H1 (cell line): ENCODE measurements at regions not wholly inside any gene's neighbourhood (a gene's known extent, or its start where the extent isn't known, plus 50 kb on each side); places are given as distances from the start of the nearest gene placed in this dataset.

Experiments
- CTCF ChIA-PET: fragments of 300-600 bp; sonication (Branson Sonifier 250); formaldehyde crosslinking; loops from one replicate; lab custom pipeline; 2021; ENCODE audit not compliant: partially characterized antibody; lab: Charles Lee
- POLR2A ChIA-PET: fragments of 300-600 bp; sonication (Branson Sonifier 250); formaldehyde crosslinking; loops from one replicate; lab custom pipeline; 2021; ENCODE audit warnings: inconsistent platforms; ENCODE audit not compliant: partially characterized antibody; lab: Charles Lee
- DNase-seq, 2 experiments: peaks; one replicate each; pipeline versions ENCODE4 v3.0.0 to v3.0.0-alpha.2; 2010 to 2022; ENCODE audit warnings: low spot score in 2 of 2, low read depth in 1 of 2, mixed read lengths in 1 of 2
- FAIRE-seq: peaks from 2 replicates; lab custom pipeline; 2011; peaks lifted over from hg19 to GRCh38; lab: Jason Lieb, UNC
- H2AFZ ChIP-seq: 2 replicates; pipeline ENCODE4 v1.8.1; 2012; ENCODE audit warnings: low read length, inconsistent platforms
- H2AK5ac ChIP-seq: 2 replicates; pipeline ENCODE4 v1.6.1; 2013; ENCODE audit warnings: low read depth, low read length
- H2BK120ac ChIP-seq: replicated peaks from 2 replicates; pipeline ENCODE3; 2013; ENCODE audit warnings: low read depth, low read length, inconsistent platforms
- H2BK12ac ChIP-seq: 2 replicates; pipeline ENCODE4 v1.6.1; 2013; ENCODE audit warnings: low read depth, low read length
- H2BK15ac ChIP-seq: 2 replicates; pipeline ENCODE4 v1.6.1; 2013; ENCODE audit warnings: low read length
- H2BK20ac ChIP-seq: 2 replicates; pipeline ENCODE4 v1.6.1; 2013; ENCODE audit warnings: low read length
- H2BK5ac ChIP-seq: 2 replicates; pipeline ENCODE4 v1.6.1; 2013; ENCODE audit warnings: low read depth, low read length
- H3K14ac ChIP-seq: 2 replicates; pipeline ENCODE4 v1.6.1; 2013; ENCODE audit warnings: inconsistent platforms; ENCODE audit not compliant: insufficient read length
- H3K18ac ChIP-seq: 2 replicates; pipeline ENCODE4 v1.6.1; 2013; ENCODE audit warnings: low read length; ENCODE audit errors: extremely low read depth
- H3K23ac ChIP-seq: 2 replicates; pipeline ENCODE4 v1.6.1; 2013; ENCODE audit warnings: inconsistent platforms; ENCODE audit not compliant: insufficient read length
- H3K23me2 ChIP-seq: 2 replicates; pipeline ENCODE4 v1.6.1; 2013; ENCODE audit warnings: low read depth, low read length
- H3K27ac ChIP-seq: 2 replicates; pipeline ENCODE4 v1.6.1; 2011; ENCODE audit warnings: low read depth, low read length, inconsistent platforms
- H3K27me3 ChIP-seq, 4 experiments: replicated peaks in 1 of 4; 1 replicate in 1 of 4; 2 replicates in 3 of 4; pipeline versions ENCODE4 v1.6.1 to v1.8.1; 2011 to 2013; ENCODE audit warnings: low read length in 3 of 4, mild to moderate bottlenecking in 3 of 4, inconsistent platforms in 2 of 4, mixed read lengths in 2 of 4, moderate library complexity in 1 of 4; ENCODE audit not compliant: control insufficient read depth in 3 of 4, insufficient read depth in 3 of 4; ENCODE audit errors: extremely low read depth in 1 of 4
- H3K36me3 ChIP-seq, 4 experiments: 2 replicates each; pipeline versions ENCODE4 v1.6.1 to v1.8.1; 2011 to 2013; ENCODE audit warnings: mild to moderate bottlenecking in 4 of 4, low read length in 3 of 4, moderate library complexity in 2 of 4, control low read depth in 1 of 4, inconsistent platforms in 1 of 4; ENCODE audit not compliant: insufficient read depth in 4 of 4, control insufficient read depth in 2 of 4
- H3K4ac ChIP-seq: replicated peaks from 2 replicates; pipeline ENCODE3; 2013; ENCODE audit warnings: low read length, low read depth, mixed read lengths, inconsistent platforms; ENCODE audit not compliant: insufficient read length
- H3K4me1 ChIP-seq, 4 experiments: replicated peaks in 1 of 4; 1 replicate in 1 of 4; 2 replicates in 3 of 4; pipeline versions ENCODE4 v1.6.1 to v1.8.1; 2011 to 2013; ENCODE audit warnings: low read length in 3 of 4, inconsistent platforms in 2 of 4, mixed read lengths in 1 of 4; ENCODE audit not compliant: insufficient read depth in 4 of 4, control insufficient read depth in 3 of 4
- H3K4me2 ChIP-seq, 2 experiments: 2 replicates each; pipeline versions ENCODE4 v1.6.1 to v1.8.1; 2011 to 2013; ENCODE audit warnings: low read depth in 2 of 2, low read length in 2 of 2, control low read depth in 1 of 2, inconsistent platforms in 1 of 2, mild to moderate bottlenecking in 1 of 2; ENCODE audit not compliant: insufficient read depth in 1 of 2
- H3K4me3 ChIP-seq, 4 experiments: fragments of 200-600, 300-600 bp in 1 of 4; sonication (generic), shearing (Covaris generic), sonication (Bioruptor Twin) in 1 of 4; 2 replicates each; pipeline versions ENCODE4 v1.5.1 to v1.8.1; 2011 to 2016; ENCODE audit warnings: low read length in 4 of 4, low read depth in 3 of 4, control low read depth in 2 of 4, inconsistent platforms in 2 of 4, mild to moderate bottlenecking in 2 of 4, mixed read lengths in 1 of 4, moderate library complexity in 1 of 4; ENCODE audit not compliant: insufficient read depth in 2 of 4; ENCODE audit errors: extremely low read depth in 1 of 4
- H3K56ac ChIP-seq: replicated peaks from 2 replicates; pipeline ENCODE3; 2013; ENCODE audit warnings: low read depth, mild to moderate bottlenecking, mixed read lengths, low read length, inconsistent platforms; ENCODE audit not compliant: insufficient read length
- H3K79me1 ChIP-seq: 2 replicates; pipeline ENCODE4 v1.6.1; 2013; ENCODE audit warnings: low read depth, low read length, control low read depth
- H3K79me2 ChIP-seq, 2 experiments: 2 replicates each; pipeline versions ENCODE4 v1.6.1 to v1.8.1; 2012 to 2013; ENCODE audit warnings: low read length in 2 of 2, mild to moderate bottlenecking in 2 of 2, inconsistent platforms in 1 of 2; ENCODE audit not compliant: insufficient read depth in 2 of 2, control insufficient read depth in 1 of 2
- H3K9ac ChIP-seq, 4 experiments: replicated peaks in 1 of 4; 1 replicate in 1 of 4; 2 replicates in 3 of 4; pipeline versions ENCODE4 v1.6.1 to v1.8.1; 2011 to 2013; ENCODE audit warnings: low read depth in 3 of 4, low read length in 3 of 4, control low read depth in 2 of 4, mild to moderate bottlenecking in 2 of 4, moderate library complexity in 2 of 4, inconsistent platforms in 1 of 4; ENCODE audit errors: extremely low read depth in 1 of 4
- H3K9me3 ChIP-seq, 2 experiments: 2 replicates each; pipeline versions ENCODE4 v1.6.1 to v1.8.1; 2012 to 2013; ENCODE audit warnings: mild to moderate bottlenecking in 2 of 2, moderate library complexity in 2 of 2, control low read depth in 1 of 2, inconsistent platforms in 1 of 2, low read depth in 1 of 2, low read length in 1 of 2, mixed read lengths in 1 of 2; ENCODE audit not compliant: insufficient read depth in 2 of 2
- H4K20me1 ChIP-seq, 2 experiments: replicated peaks in 1 of 2; 2 replicates each; pipeline versions ENCODE3 to v1.8.1; 2011 to 2013; ENCODE audit warnings: inconsistent platforms in 2 of 2, low read length in 2 of 2, mild to moderate bottlenecking in 1 of 2; ENCODE audit not compliant: insufficient read depth in 2 of 2, control insufficient read depth in 1 of 2
- H4K5ac ChIP-seq: 2 replicates; pipeline ENCODE4 v1.6.1; 2013; ENCODE audit warnings: low read length, low read depth, mixed read lengths, inconsistent platforms; ENCODE audit not compliant: insufficient read length
- H4K8ac ChIP-seq: 2 replicates; pipeline ENCODE4 v1.8.0; 2013; ENCODE audit warnings: mild to moderate bottlenecking, moderate library complexity, low read length, inconsistent platforms; ENCODE audit not compliant: insufficient read depth; ENCODE audit errors: extremely low read depth
- H4K91ac ChIP-seq: replicated peaks from 2 replicates; pipeline ENCODE3; 2013; ENCODE audit warnings: low read length, mixed read lengths, inconsistent platforms; ENCODE audit not compliant: insufficient read length
- KDM1A ChIP-seq: fragments of 200-600, 300-600 bp; sonication (generic); IDR thresholded peaks from 2 replicates; pipeline ENCODE4 v1.7.1; 2016; ENCODE audit warnings: mild to moderate bottlenecking, low read length, borderline replicate concordance
- PHF8 ChIP-seq: fragments of 200-600 bp; sonication (generic); conservative IDR thresholded peaks from 2 replicates; pipeline ENCODE4 v1.7.1; 2012; ENCODE audit warnings: low read depth, mild to moderate bottlenecking, inconsistent platforms, low read length, moderate library complexity
- RAD21 ChIP-seq, 2 experiments: IDR thresholded peaks in 1 of 2; conservative IDR thresholded peaks in 1 of 2; 2 replicates each; pipeline ENCODE4 v1.6.1; 2011; ENCODE audit warnings: low read depth in 2 of 2, low read length in 2 of 2, improper control_type of control experiment in 1 of 2, inconsistent platforms in 1 of 2, mild to moderate bottlenecking in 1 of 2, moderate library complexity in 1 of 2

DNA sequence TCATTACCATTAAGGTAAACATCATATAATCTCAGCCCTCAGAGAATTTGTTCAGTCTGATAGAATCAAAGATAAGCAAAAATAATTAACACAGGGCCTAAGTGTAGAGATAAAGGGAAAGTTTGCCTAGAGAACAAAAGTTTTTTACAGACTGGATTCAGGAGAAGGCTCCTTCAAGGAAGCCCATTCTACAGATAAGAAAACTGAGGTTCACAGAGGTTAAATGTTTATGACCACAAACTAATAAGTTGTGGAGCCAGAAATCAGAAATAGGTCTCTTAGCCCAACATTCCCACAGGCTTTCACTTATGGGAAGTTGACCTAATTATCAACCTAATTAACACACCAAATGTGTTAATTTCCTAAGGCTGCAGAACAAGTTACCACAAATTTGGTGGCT, 110.7 kb downstream of the ZMAT3 start:
- Histone ChIP-seq H3K36me3 (no peaks in the 10 kb centered on the region), H2BK120ac (no peak overlapping the region), H3K23ac (no peak overlapping the region), H4K8ac (no peak overlapping the region), H3K9ac (no peak overlapping the region), H2AFZ (no peak overlapping the region), H3K4me2 (no peak overlapping the region), H2BK12ac (no peak overlapping the region), H3K14ac (no peak overlapping the region), H4K91ac (no peak overlapping the region), H2BK5ac (no peak overlapping the region), H3K27me3 (no peaks in the 10 kb centered on the region), H3K56ac (no peak overlapping the region), H3K18ac (no peak overlapping the region), H2AK5ac (no peak overlapping the region), H3K4me3 (no peak overlapping the region), H2BK15ac (no peak overlapping the region), H3K23me2 (no peaks in the 10 kb centered on the region), H3K27ac (no peak overlapping the region), H3K79me2 (no peaks in the 10 kb centered on the region), H4K20me1 (no peaks in the 10 kb centered on the region), H3K79me1 (no peaks in the 10 kb centered on the region), H4K5ac (no peak overlapping the region), H3K4ac (no peak overlapping the region), H3K4me1 (no peaks in the 10 kb centered on the region), H2BK20ac (no peak overlapping the region), H3K9me3 (no peaks in the 10 kb centered on the region)
- no peak for FAIRE-seq
- ChIA-PET POLR2A (no interaction called here), CTCF (no interaction called here)
- TF ChIP-seq KDM1A (peak; percentile 45; the same call in 1 of the 2 replicates), PHF8 (no peak), RAD21 (IDR thresholded peaks at IDR 0.05 in 1 of 2, conservative IDR thresholded peaks at IDR 0.05 in 1 of 2; ENCODE audit: low read depth in 2 of 2, low read length in 2 of 2) (no peak)
- no peak for DNase-seq
